ENCODE measurements at regions not wholly inside any gene's neighbourhood (a gene's known extent, or its start where the extent isn't known, plus 50 kb on each side); places are given as distances from the start of the nearest gene placed in this dataset.

GRCh38 chr7:91564541-91564940, 300.3 kb downstream of the FZD1 start:
- no peak for TF ChIP-seq POLR2A (IDR thresholded peaks at IDR 0.05)
- no peak for TF ChIP-seq CTCF (IDR thresholded peaks at IDR 0.05)
